ENCODE measurements at regions not wholly inside any gene's neighbourhood (a gene's known extent, or its start where the extent isn't known, plus 50 kb on each side); places are given as distances from the start of the nearest gene placed in this dataset.
"Not testable (repeated sequence)": the region's sequence is repeated elsewhere in the genome, so short reads cannot be mapped to it uniquely, and the experiment has no call there.

DNA sequence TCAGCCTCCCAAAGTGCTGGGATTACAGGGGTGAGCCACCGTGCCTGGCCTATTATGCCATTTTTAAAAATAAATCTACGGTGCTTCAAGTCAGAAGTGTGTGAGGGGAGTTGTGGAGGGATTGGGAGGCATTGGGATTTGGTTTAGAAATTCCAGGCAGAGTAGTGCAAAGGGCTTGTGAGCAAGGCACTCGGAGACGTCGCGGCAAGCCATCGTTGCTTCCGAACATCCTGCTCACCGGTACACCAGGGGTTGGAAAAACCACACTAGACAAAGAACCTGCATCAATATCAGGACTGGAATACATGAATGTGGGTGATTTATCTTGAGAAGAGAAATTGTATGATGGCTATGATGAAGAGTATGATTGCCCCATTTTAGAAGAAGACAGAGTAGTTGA, 227.0 kb downstream of the ALG10 start:
- H3K36me3 ChIP-seq (ENCODE audit: control insufficient read depth in 2 of 3, insufficient read depth in 3 of 3, low read length in 3 of 3): no peaks in the 10 kb centered on the region
- H3K9ac ChIP-seq (ENCODE audit: low read length in 3 of 3): no peak overlapping the region
- H3K9me3 ChIP-seq (ENCODE audit: control insufficient read depth in 2 of 3, insufficient read depth in 1 of 3, low read length in 3 of 3): no peaks in the 10 kb centered on the region
- DNase-seq (no peak), FAIRE-seq (no peak)
- H3K27me3 ChIP-seq (ENCODE audit: control insufficient read depth, insufficient read depth, low read length): no peaks in the 10 kb centered on the region
- H3K4me1 ChIP-seq (ENCODE audit: control insufficient read depth in 2 of 3, insufficient read depth in 2 of 3, low read depth in 1 of 3, low read length in 3 of 3): no peaks in the 10 kb centered on the region
- no peak overlapping the region for H3K4me3 ChIP-seq (ENCODE audit: low read length in 3 of 3)
- TF ChIP-seq CTCF (IDR thresholded peaks at IDR 0.05; ENCODE audit: borderline replicate concordance, extremely low read depth, insufficient read depth): no peak
- H3K27ac ChIP-seq (ENCODE audit: low read depth in 2 of 2, low read length in 2 of 2): no peak overlapping the region
- intact Hi-C loops (cut with DNase I): no loop called here

DNA sequence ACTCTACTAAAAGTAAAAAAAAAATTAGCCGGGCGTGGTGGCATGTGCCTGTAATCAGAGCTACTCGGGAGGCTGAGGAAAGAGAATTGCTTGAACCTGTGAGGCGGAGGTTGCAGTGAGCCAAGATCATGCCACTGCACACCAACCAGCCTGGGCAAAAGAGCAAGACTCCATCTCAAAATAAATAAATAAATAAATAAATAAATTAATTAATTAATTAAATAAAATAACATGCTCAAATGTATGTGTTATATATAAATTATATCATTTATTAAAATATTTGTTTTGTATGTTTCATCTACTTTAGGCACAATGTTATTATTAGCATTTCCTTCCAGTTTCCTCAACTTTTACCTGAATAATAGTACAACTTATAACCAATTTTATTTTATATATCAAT, 229.6 kb downstream of the ALG10 start:
- FAIRE-seq; intact Hi-C loops (cut with DNase I); H3K9ac ChIP-seq (ENCODE audit: low read length in 3 of 3); H3K4me3 ChIP-seq (ENCODE audit: low read length in 3 of 3); DNase-seq; H3K27ac ChIP-seq (ENCODE audit: low read depth in 2 of 2, low read length in 2 of 2); H3K36me3 ChIP-seq (ENCODE audit: control insufficient read depth in 2 of 3, insufficient read depth in 3 of 3, low read length in 3 of 3); H3K27me3 ChIP-seq (ENCODE audit: control insufficient read depth, insufficient read depth, low read length); H3K9me3 ChIP-seq (ENCODE audit: control insufficient read depth in 2 of 3, insufficient read depth in 1 of 3, low read length in 3 of 3); H3K4me1 ChIP-seq (ENCODE audit: control insufficient read depth in 2 of 3, insufficient read depth in 2 of 3, low read depth in 1 of 3, low read length in 3 of 3): not testable (repeated sequence)

GRCh38 chr12:34253674-34254073, 231.4 kb downstream of the ALG10 start:
- no peak overlapping the region for H3K27ac ChIP-seq (ENCODE audit: low read depth in 2 of 2, low read length in 2 of 2)
- H3K4me1 ChIP-seq (ENCODE audit: control insufficient read depth in 2 of 3, insufficient read depth in 2 of 3, low read depth in 1 of 3, low read length in 3 of 3): no peaks in the 10 kb centered on the region
- H3K36me3 ChIP-seq (ENCODE audit: control insufficient read depth in 2 of 3, insufficient read depth in 3 of 3, low read length in 3 of 3): no peaks in the 10 kb centered on the region
- H3K27me3 ChIP-seq (ENCODE audit: control insufficient read depth, insufficient read depth, low read length): no peaks in the 10 kb centered on the region
- peak; percentile 45 for FAIRE-seq
- H3K9ac ChIP-seq (ENCODE audit: low read length in 3 of 3): no peak overlapping the region
- no peak for DNase-seq
- no peaks in the 10 kb centered on the region for H3K9me3 ChIP-seq (ENCODE audit: control insufficient read depth in 2 of 3, insufficient read depth in 1 of 3, low read length in 3 of 3)
- TF ChIP-seq CTCF (IDR thresholded peaks at IDR 0.05; ENCODE audit: borderline replicate concordance, extremely low read depth, insufficient read depth): no peak
- intact Hi-C loops (cut with DNase I): no loop called here
- H3K4me3 ChIP-seq (ENCODE audit: low read length in 3 of 3): no peak overlapping the region

- H3K27me3 ChIP-seq (ENCODE audit: control insufficient read depth, insufficient read depth, low read length): no peaks in the 10 kb centered on the region
- no peak for DNase-seq
- TF ChIP-seq CTCF (IDR thresholded peaks at IDR 0.05; ENCODE audit: borderline replicate concordance, extremely low read depth, insufficient read depth): no peak
- H3K27ac ChIP-seq (ENCODE audit: low read depth in 2 of 2, low read length in 2 of 2): no peak overlapping the region
- intact Hi-C loops (cut with DNase I): no loop called here
- H3K9ac ChIP-seq (ENCODE audit: low read length in 3 of 3): no peak overlapping the region
- no peaks in the 10 kb centered on the region for H3K36me3 ChIP-seq (ENCODE audit: control insufficient read depth in 2 of 3, insufficient read depth in 3 of 3, low read length in 3 of 3)
- H3K4me3 ChIP-seq (ENCODE audit: low read length in 3 of 3): no peak overlapping the region
- H3K4me1 ChIP-seq (ENCODE audit: control insufficient read depth in 2 of 3, insufficient read depth in 2 of 3, low read depth in 1 of 3, low read length in 3 of 3): no peaks in the 10 kb centered on the region
- no peak for FAIRE-seq
- no peaks in the 10 kb centered on the region for H3K9me3 ChIP-seq (ENCODE audit: control insufficient read depth in 2 of 3, insufficient read depth in 1 of 3, low read length in 3 of 3)
These were observed 234.8 kb downstream of the ALG10 start for GRCh38 chr12:34257093-34257492.

DNA sequence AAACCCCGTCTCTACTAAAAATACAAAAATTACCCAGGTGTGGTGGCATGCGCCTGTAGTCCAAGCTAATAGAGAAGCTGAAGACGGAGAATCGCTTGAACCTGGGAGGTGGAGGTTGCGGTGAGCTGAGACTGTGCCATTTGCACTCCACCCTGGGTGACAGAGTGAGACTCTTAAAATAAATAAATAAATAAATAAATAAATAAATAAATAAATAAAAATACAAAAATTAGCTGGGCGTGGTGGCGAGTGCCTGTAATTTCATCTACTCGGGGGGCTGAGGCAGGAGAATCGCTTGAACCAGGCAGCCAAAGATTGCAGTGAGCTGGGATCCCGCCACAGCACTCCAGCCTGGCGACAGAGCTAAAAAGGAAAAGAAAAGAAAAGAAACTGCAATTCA, 239.8 kb downstream of the ALG10 start:
- intact Hi-C loops (cut with DNase I); H3K9me3 ChIP-seq (ENCODE audit: control insufficient read depth in 2 of 3, insufficient read depth in 1 of 3, low read length in 3 of 3); H3K4me1 ChIP-seq (ENCODE audit: control insufficient read depth in 2 of 3, insufficient read depth in 2 of 3, low read depth in 1 of 3, low read length in 3 of 3); H3K27me3 ChIP-seq (ENCODE audit: control insufficient read depth, insufficient read depth, low read length); H3K9ac ChIP-seq (ENCODE audit: low read length in 3 of 3); FAIRE-seq; DNase-seq; H3K27ac ChIP-seq (ENCODE audit: low read depth in 2 of 2, low read length in 2 of 2); H3K4me3 ChIP-seq (ENCODE audit: low read length in 3 of 3); H3K36me3 ChIP-seq (ENCODE audit: control insufficient read depth in 2 of 3, insufficient read depth in 3 of 3, low read length in 3 of 3): not testable (repeated sequence)
